Loucy (cell line): ENCODE measurements at regions not wholly inside any gene's neighbourhood (a gene's known extent, or its start where the extent isn't known, plus 50 kb on each side); places are given as distances from the start of the nearest gene placed in this dataset.

Experiments used
- H2AFZ ChIP-seq: fragments of 200-600 bp; sonication (generic); 2 replicates; pipeline ENCODE4 v1.6.0; 2016; ENCODE audit warnings: antibody characterized with exemption, mild to moderate bottlenecking, low read length, moderate library complexity
- H3F3A ChIP-seq: fragments of 200-600 bp; 2 replicates; pipeline ENCODE4 v1.6.0; 2016; ENCODE audit warnings: antibody characterized with exemption, low read depth, mild to moderate bottlenecking
- H3K27me3 ChIP-seq: fragments of 200-600 bp; sonication (generic); 2 replicates; pipeline ENCODE4 v1.6.1; 2014; ENCODE audit warnings: low read length, mild to moderate bottlenecking; ENCODE audit not compliant: insufficient read depth, poor library complexity, severe bottlenecking
- H3K36me3 ChIP-seq: fragments of 200-600 bp; sonication (generic); 2 replicates; pipeline ENCODE4 v1.6.1; 2016; ENCODE audit warnings: low read length; ENCODE audit not compliant: insufficient read depth
- H3K4me1 ChIP-seq: fragments of 200-600 bp; sonication (generic); 2 replicates; pipeline ENCODE4 v1.5.1; 2014; ENCODE audit warnings: low read length, mild to moderate bottlenecking; ENCODE audit not compliant: insufficient read depth, poor library complexity, severe bottlenecking
- H3K4me2 ChIP-seq: fragments of 200-600 bp; sonication (generic); 2 replicates; pipeline ENCODE4 v1.6.0; 2014; ENCODE audit warnings: antibody characterized with exemption, low read length, low read depth, mild to moderate bottlenecking; ENCODE audit not compliant: poor library complexity, severe bottlenecking
- H3K4me3 ChIP-seq: fragments of 200-600 bp; sonication (generic); 2 replicates; pipeline ENCODE4 v1.5.1; 2014; ENCODE audit warnings: low read length, mild to moderate bottlenecking, mixed read lengths; ENCODE audit not compliant: poor library complexity, severe bottlenecking
- H3K79me2 ChIP-seq: fragments of 200-600 bp; sonication (generic); 2 replicates; pipeline ENCODE4 v1.6.1; 2014; ENCODE audit warnings: low read length; ENCODE audit not compliant: insufficient read depth
- H3K9ac ChIP-seq: fragments of 200-600 bp; sonication (generic); 2 replicates; pipeline ENCODE4 v1.6.0; 2014; ENCODE audit warnings: mild to moderate bottlenecking, low read depth, low read length, moderate library complexity; ENCODE audit not compliant: poor library complexity, severe bottlenecking
- H3K9me2 ChIP-seq: fragments of 200-600 bp; sonication (generic); replicated peaks from 2 replicates; pipeline ENCODE4 v1.6.1; 2016; ENCODE audit warnings: low read depth, low read length, mixed read lengths
- H3K9me3 ChIP-seq: fragments of 200-600 bp; sonication (generic); 2 replicates; pipeline ENCODE4 v1.6.1; 2014; ENCODE audit warnings: mild to moderate bottlenecking, antibody characterized with exemption, low read length, low read depth; ENCODE audit not compliant: insufficient read depth
- H4K20me1 ChIP-seq: fragments of 200-600 bp; sonication (generic); 2 replicates; pipeline ENCODE4 v1.6.0; 2014; ENCODE audit warnings: antibody characterized with exemption, low read length, mild to moderate bottlenecking; ENCODE audit not compliant: insufficient read depth, poor library complexity, severe bottlenecking
- CTCF ChIP-seq: fragments of 200-600 bp; sonication (generic); conservative IDR thresholded peaks from 2 replicates; pipeline ENCODE4 v1.5.1; 2014; ENCODE audit warnings: mild to moderate bottlenecking, antibody characterized with exemption, low read length
- EZH2phosphoT487 ChIP-seq: fragments of 200-600 bp; IDR thresholded peaks from 2 replicates; pipeline ENCODE4 v1.6.1; 2018; ENCODE audit warnings: antibody characterized with exemption, mild to moderate bottlenecking, moderate library complexity, borderline replicate concordance

DNA sequence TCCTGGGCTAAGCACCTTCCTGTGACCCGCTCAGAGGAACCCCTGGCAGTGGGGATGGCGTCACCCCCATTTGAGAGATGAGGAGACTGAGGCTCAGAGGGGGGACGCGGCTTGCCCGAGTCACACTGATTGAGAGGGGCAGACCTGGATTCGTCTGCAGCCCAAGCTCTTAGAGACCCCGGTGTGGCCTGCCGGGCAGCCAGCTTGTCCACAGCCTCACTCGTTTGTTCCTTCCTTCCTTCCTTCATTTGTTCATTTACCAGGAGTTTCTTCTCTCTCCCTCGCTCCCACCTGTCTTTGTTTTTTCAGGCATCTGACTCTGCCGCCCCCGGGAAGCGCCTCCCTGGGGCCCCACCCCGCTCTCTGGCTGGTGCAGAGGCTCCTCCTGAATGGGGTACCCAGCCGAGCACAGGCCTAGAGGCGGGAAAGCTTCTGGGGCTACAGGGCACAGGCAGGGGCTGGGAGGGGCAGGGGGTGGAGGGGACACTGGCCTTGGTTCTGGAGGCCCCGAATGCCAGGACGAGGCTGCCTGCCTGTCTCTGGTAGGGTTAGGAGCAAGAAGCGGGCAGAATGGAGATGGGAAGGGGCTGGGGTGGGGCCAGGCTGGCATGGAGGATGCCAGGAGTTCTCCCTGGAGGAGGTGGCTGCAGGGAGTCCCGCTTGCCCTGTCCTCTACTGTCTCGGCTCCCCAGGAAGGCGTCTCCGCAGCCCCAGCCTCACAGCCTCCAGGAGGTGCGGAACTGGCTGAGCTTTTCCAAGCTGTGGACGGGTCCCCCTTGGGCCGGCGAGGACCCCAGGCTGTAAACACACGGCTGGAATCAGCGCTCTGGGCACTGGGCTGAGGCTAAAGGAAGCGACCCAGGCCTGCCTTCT lies 91.6 kb downstream of the UNCX start:
- TF ChIP-seq EZH2phosphoT487, result no peak
- TF ChIP-seq CTCF, result no peak
- H3K9me3 ChIP-seq, result no peaks in the 10 kb centered on the region
- H2AFZ ChIP-seq, result no peak overlapping the region
- no peaks in the 10 kb centered on the region for H3K79me2 ChIP-seq
- H3K27me3 ChIP-seq, result no peaks in the 10 kb centered on the region
- no peaks in the 10 kb centered on the region for H3K4me1 ChIP-seq
- H4K20me1 ChIP-seq, result no peaks in the 10 kb centered on the region
- H3K9me2 ChIP-seq, result no peaks in the 10 kb centered on the region
- H3K4me3 ChIP-seq, result no peak overlapping the region
- no peaks in the 10 kb centered on the region for H3K36me3 ChIP-seq
- H3K9ac ChIP-seq, result no peak overlapping the region
- H3F3A ChIP-seq, result no peaks in the 10 kb centered on the region
- no peak overlapping the region for H3K4me2 ChIP-seq

GRCh38 chr7:1325246-1325645 lies 92.6 kb downstream of the UNCX start:
- no peaks in the 10 kb centered on the region for H3F3A ChIP-seq
- H4K20me1 ChIP-seq, result no peaks in the 10 kb centered on the region
- H3K4me3 ChIP-seq, result no peak overlapping the region
- TF ChIP-seq CTCF, result no peak
- no peak for TF ChIP-seq EZH2phosphoT487
- no peaks in the 10 kb centered on the region for H3K27me3 ChIP-seq
- H2AFZ ChIP-seq, result no peak overlapping the region
- H3K4me2 ChIP-seq, result no peak overlapping the region
- no peaks in the 10 kb centered on the region for H3K4me1 ChIP-seq
- H3K9me3 ChIP-seq, result no peaks in the 10 kb centered on the region
- H3K9ac ChIP-seq, result no peak overlapping the region
- H3K9me2 ChIP-seq, result no peaks in the 10 kb centered on the region
- H3K79me2 ChIP-seq, result no peaks in the 10 kb centered on the region
- no peaks in the 10 kb centered on the region for H3K36me3 ChIP-seq

DNA sequence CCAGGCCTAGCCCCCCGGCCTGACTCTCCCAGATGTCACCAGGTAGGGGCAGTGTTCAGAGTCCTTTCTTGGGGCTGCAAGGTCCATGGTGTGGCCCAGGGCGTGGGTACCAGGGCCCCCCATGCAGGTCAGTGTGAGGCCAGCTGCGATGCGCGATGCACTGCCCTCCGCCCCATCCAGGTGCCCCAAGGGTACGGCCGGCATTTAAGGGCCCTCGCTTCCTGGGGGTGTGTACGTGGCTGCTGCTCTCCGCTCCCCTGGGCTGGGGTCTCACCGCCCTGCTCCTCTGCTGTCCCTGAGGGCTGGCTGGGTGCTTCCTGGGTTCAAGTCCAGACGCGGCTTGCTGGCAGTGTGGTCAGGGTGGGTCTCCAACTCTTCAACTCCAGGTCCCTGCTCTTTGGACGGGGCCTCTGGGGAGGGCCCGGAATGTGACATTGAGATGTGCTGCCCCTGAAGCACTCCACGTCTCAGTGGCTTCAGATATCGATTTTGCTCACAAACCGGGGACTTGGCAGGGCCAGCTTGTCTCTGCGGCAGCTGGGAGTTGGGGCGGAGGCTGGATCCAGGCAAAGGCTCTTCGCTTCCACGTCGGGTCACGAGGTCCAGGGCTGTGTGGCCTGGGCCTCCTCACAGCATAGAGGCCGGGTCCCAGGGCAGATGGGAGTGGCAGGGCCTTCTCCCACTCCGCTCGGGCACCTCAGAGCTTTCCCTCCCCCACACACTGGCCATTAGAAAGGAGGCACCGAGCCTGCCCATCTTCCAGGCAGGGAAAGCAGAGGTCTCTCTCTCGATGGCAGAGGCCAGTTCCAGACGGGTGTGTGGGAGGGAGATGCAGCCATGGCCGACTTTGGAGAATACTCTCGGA lies 93.2 kb downstream of the UNCX start:
- no peaks in the 10 kb centered on the region for H3K79me2 ChIP-seq
- H4K20me1 ChIP-seq, result no peaks in the 10 kb centered on the region
- no peaks in the 10 kb centered on the region for H3K27me3 ChIP-seq
- no peak overlapping the region for H3K4me3 ChIP-seq
- no peaks in the 10 kb centered on the region for H3F3A ChIP-seq
- no peaks in the 10 kb centered on the region for H3K9me2 ChIP-seq
- H3K4me1 ChIP-seq, result no peaks in the 10 kb centered on the region
- no peak overlapping the region for H2AFZ ChIP-seq
- no peak overlapping the region for H3K4me2 ChIP-seq
- H3K36me3 ChIP-seq, result no peaks in the 10 kb centered on the region
- no peaks in the 10 kb centered on the region for H3K9me3 ChIP-seq
- H3K9ac ChIP-seq, result no peak overlapping the region
- no peak for TF ChIP-seq CTCF
- no peak for TF ChIP-seq EZH2phosphoT487
